ENCODE measurements at regions not wholly inside any gene's neighbourhood (a gene's known extent, or its start where the extent isn't known, plus 50 kb on each side); places are given as distances from the start of the nearest gene placed in this dataset.

GRCh38 chr1:185581961-185582725 lies 152.0 kb upstream of the HMCN1 start:
- POLR2A ChIA-PET: interaction anchor here (0.5 kb wide), 1 partner anchor 99 kb away, joined by 3 read pairs; no protein-coding TSS in a partner anchor
- Histone ChIP-seq H3K4me3 (no peak overlapping the region), H3K4me2 (no peak overlapping the region), H3K27ac (no peak overlapping the region), H3K4me1 (peaks cover 28% of the 10 kb centered on the region), H3K9me3 (peaks cover 47% of the 10 kb centered on the region)
- no peak for ATAC-seq
- CTCF ChIA-PET: interaction anchor here (1.6 to 2.4 kb wide), 2 partner anchors 13 to 20 kb away, joined by 3 to 7 read pairs; no protein-coding TSS in a partner anchor
- no peak for FAIRE-seq
- 90% methylated on average over 4 of the region's 4 CpGs for WGBS (ENCODE audit: missing lambda C conversion rate)
- no peak for DNase-seq (ENCODE audit: low read depth in 1 of 2, low spot score in 1 of 2)
- no peak for TF ChIP-seq RARB (CRISPR knock-in tag; IDR thresholded peaks at IDR 0.05)
- no peak for TF ChIP-seq ZSCAN20 (CRISPR knock-in tag; IDR thresholded peaks at IDR 0.05)

- WGBS (ENCODE audit: missing lambda C conversion rate): 46% methylated on average over 2 of the region's 2 CpGs
- no peak overlapping the region for H3K4me2 ChIP-seq
- peaks cover 39% of the 10 kb centered on the region for H3K9me3 ChIP-seq
- CTCF ChIA-PET: interaction anchor here (0.6 to 1.6 kb wide), 7 partner anchors 21 to 1154 kb away, joined by 3 to 5 read pairs (median 3); no protein-coding TSS in a partner anchor
- no peak overlapping the region for H3K4me3 ChIP-seq
- no peak for TF ChIP-seq JUN (IDR thresholded peaks at IDR 0.05)
- TF ChIP-seq ZSCAN20 (CRISPR knock-in tag; IDR thresholded peaks at IDR 0.05): no peak
- no peak for TF ChIP-seq NR3C1 (IDR thresholded peaks at IDR 0.05)
- no peak for TF ChIP-seq NPAS2 (CRISPR knock-in tag; IDR thresholded peaks at IDR 0.05; ENCODE audit: borderline replicate concordance)
- H3K27ac ChIP-seq: no peak overlapping the region
- peaks cover 19% of the 10 kb centered on the region for H3K4me1 ChIP-seq
- DNase-seq (ENCODE audit: low read depth in 1 of 2, low spot score in 1 of 2) (no peak), FAIRE-seq (no peak), ATAC-seq (no peak)
- POLR2A ChIA-PET: no interaction called here
Measured at GRCh38 chr1:185581020-185581419, 153.2 kb upstream of the HMCN1 start.

- peaks cover 17% of the 10 kb centered on the region for H3K4me1 ChIP-seq
- H3K9me3 ChIP-seq: peaks cover 27% of the 10 kb centered on the region
- H3K4me3 ChIP-seq: no peak overlapping the region
- no peak for DNase-seq (ENCODE audit: low read depth in 1 of 2, low spot score in 1 of 2)
- 54% methylated on average over 3 of the region's 3 CpGs for WGBS (ENCODE audit: missing lambda C conversion rate)
- no peak for ATAC-seq
- TF ChIP-seq PBX3 (IDR thresholded peaks at IDR 0.05): no peak
- TF ChIP-seq TFCP2L1 (CRISPR knock-in tag; IDR thresholded peaks at IDR 0.05): no peak
- no peak for TF ChIP-seq E2F6 (IDR thresholded peaks at IDR 0.05; ENCODE audit: borderline replicate concordance, low read depth)
- TF ChIP-seq JUNB (IDR thresholded peaks at IDR 0.05): no peak
- no peak for TF ChIP-seq FOXS1 (CRISPR knock-in tag; IDR thresholded peaks at IDR 0.05)
- CTCF ChIA-PET: no interaction called here
- POLR2A ChIA-PET: no interaction called here
- FAIRE-seq: no peak
- H3K4me2 ChIP-seq: peak overlapping the region; percentile 33; the same call in 2 of the 3 replicates
- peak overlapping the region in 1 of 2 experiments; percentile 10; a peak in 1 of 6 replicates for H3K27ac ChIP-seq
Measured at GRCh38 chr1:185578293-185578692, 155.9 kb upstream of the HMCN1 start.

- WGBS (ENCODE audit: missing lambda C conversion rate): 76% methylated on average over 4 of the region's 4 CpGs
- DNase-seq (ENCODE audit: low read depth in 1 of 2, low spot score in 1 of 2) (no peak), ATAC-seq (no peak), FAIRE-seq (no peak)
- Histone ChIP-seq H3K4me1 (peaks cover 25% of the 10 kb centered on the region), H3K9me3 (no peaks in the 10 kb centered on the region; the same call in 2 of the 3 replicates), H3K4me2 (peak overlapping the region; percentile 59), H3K4me3 (no peak overlapping the region), H3K27ac (peak overlapping the region; percentile 32 to 43; a peak in 4 of 6 replicates)
- ChIA-PET CTCF (interaction anchor here (0.7 to 1.3 kb wide), 2 partner anchors 21 to 124 kb away, joined by 3 to 6 read pairs; no protein-coding TSS in a partner anchor), POLR2A (no interaction called here)
- TF ChIP-seq CEBPB (IDR thresholded peaks at IDR 0.05) (no peak), HEYL (CRISPR knock-in tag; IDR thresholded peaks at IDR 0.05) (no peak), HOXB5 (CRISPR knock-in tag; IDR thresholded peaks at IDR 0.05) (no peak), HOXB13 (CRISPR knock-in tag; IDR thresholded peaks at IDR 0.05; ENCODE audit: low read depth) (no peak), MAZ (IDR thresholded peaks at IDR 0.05; ENCODE audit: borderline replicate concordance, low read depth, low read length) (no peak), CTCF (IDR thresholded peaks at IDR 0.05) (no peak), PBX3 (IDR thresholded peaks at IDR 0.05) (no peak), KDM5A (IDR thresholded peaks at IDR 0.05) (no peak), BCL3 (IDR thresholded peaks at IDR 0.05) (no peak), JUN (IDR thresholded peaks at IDR 0.05) (no peak), RCOR1 (IDR thresholded peaks at IDR 0.05; ENCODE audit: low read depth, low read length) (no peak), POLR2AphosphoS2 (conservative IDR thresholded peaks at IDR 0.05; ENCODE audit: low read length) (no peak), JUNB (IDR thresholded peaks at IDR 0.05) (no peak), NPAS2 (CRISPR knock-in tag; IDR thresholded peaks at IDR 0.05; ENCODE audit: borderline replicate concordance) (no peak), EP300 (IDR thresholded peaks at IDR 0.05) (no peak), TFCP2L1 (CRISPR knock-in tag; IDR thresholded peaks at IDR 0.05) (no peak), KDM1A (IDR thresholded peaks at IDR 0.05; ENCODE audit: low read depth) (no peak)
Measured at GRCh38 chr1:185574139-185574875, 159.9 kb upstream of the HMCN1 start.
